C1 segment of cervical spinal cord (tissue), 14 donors: ENCODE measurements at regions not wholly inside any gene's neighbourhood (a gene's known extent, or its start where the extent isn't known, plus 50 kb on each side); places are given as distances from the start of the nearest gene placed in this dataset.

ENCODE experiments used
- DNase-seq, 14 donors: peaks; one replicate each; lab custom pipeline; 2025; lab: John Stamatoyannopoulos, UW

DNA sequence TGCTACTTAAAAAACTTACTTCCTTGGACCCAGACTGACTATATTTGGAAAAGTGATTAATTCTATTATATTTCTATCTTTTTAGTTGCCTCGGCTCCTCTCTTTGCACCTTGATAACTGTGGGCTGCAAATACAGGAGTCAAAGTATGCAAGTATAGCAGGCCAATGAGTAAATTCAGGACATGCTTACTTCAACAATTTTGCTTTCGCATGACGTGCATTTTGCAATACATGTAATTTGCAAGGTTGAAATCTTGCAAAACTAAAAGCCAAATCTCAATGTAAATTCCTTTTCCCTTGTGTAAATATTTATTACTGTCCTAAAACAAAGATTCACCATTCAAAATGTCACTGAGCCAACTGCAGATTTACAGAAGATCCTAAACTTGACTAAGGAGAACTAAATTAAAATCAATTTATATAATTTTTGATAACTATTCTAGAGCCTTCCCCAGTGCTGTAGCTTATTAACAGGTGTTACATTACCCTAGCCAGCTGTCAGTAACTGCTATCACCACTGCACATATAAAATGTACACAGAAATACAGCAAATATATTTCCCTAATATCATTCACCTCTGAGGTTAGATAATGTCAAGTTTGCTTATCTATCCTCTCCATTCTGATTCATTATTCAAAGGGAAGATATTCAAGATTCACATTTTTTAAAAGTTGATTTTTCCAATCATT is 1069.5 kb downstream of the TRHDE start:
- DNase-seq = no peak

DNA sequence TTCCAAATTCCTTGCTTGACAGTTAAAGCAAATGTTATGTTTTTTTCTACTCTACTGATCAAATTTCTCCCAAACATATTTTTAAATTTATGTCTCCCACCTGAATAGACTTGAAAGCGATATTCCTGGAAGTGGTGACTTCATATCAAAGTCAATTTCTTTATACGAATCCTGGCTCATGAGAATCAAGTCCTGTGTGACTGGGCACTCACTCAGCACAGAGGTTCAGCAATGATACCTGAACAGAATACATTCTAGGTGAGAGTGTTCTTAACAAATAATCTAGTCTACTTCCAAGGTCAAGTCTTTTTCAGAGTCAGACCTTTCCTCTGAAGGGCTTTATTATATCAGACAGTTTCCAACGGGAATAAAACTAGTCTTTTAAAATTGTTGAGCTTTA is 1070.6 kb downstream of the TRHDE start:
- no peak for DNase-seq

DNA sequence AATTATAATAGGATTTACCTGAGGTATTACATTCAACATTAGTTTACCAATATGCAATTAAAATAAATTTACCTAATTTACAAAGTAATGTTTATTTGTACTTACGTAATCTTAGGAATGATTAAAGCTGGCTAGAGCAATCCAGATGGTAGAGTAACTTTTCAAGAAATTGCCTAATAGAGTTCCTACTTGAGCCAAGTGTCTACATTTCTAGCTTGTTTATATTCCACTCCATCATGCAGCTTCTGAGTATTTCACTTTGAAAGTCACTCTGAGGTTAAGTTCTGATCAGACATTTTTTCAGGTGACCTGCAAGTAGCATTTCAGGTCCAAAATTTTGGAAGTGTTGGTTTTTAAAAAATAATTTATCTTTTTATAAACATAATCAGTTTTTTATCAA is 1080.7 kb downstream of the TRHDE start:
- no peak for DNase-seq

DNA sequence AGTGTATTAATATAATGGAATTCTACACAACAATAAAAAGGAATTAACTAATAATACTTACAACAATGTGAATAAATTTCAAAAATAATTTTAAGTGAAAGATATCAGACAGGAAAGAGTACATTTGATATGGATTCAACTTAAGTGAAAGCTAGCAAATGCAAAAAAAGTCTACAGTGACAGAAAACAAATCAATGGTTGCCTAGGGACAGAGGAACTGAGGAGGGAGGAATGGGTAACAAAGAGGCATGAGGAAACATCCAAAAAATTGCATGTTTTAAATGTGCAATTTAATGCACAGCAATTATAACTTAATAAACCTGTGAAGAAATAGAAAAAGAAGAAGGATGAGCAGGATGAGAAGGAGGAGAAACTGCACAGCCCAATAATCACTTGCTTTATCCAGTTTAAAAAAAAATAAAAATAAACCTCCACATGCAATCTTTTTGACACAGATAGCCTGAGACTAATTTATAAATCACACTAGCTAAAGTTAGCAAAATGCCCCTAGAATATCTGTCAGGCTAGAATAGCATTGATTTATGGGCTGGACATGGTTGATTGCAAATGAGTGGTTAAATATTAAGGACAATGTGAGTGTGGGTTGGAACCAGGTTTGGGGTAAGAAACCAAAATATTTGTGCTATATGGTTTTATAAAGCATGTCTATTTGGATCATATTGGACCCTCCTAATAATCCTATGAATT is 1089.1 kb downstream of the TRHDE start:
- no peak for DNase-seq

DNA sequence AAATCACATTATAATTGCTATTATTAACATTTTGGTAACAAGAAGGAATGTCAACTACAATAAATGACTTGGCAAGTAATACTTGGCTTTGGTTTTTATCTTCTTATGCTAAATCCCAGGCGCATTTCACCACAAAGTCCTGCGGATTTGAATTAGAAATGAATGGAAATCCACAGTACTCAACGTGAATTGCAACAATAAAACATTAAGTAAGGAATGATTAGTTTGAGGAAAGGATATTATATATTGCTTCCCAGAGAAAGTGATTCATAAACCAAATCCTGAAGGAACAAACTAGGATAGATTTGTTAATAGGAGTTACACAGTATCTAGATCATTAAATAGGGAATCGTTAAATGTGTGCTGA is 1089.7 kb downstream of the TRHDE start:
- no peak for DNase-seq

DNA sequence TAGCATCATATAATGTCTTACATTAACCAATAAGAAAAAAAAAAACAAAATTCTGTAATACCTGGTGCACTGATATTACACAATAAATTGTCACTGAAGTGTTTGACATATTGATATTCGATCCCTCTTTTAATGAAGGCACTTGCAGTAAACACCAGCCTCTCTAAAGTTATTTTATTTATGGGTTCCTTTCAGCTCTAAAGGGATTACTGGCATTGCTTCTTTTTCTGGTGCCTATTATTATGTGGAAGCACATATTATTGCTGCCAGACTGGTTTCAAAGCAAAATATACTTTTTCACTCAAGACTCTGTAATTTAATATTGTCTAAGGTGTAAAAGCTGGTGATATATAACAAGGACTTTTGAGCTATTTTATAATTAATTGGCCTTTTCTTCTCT is 1090.5 kb downstream of the TRHDE start:
- no peak for DNase-seq

DNA sequence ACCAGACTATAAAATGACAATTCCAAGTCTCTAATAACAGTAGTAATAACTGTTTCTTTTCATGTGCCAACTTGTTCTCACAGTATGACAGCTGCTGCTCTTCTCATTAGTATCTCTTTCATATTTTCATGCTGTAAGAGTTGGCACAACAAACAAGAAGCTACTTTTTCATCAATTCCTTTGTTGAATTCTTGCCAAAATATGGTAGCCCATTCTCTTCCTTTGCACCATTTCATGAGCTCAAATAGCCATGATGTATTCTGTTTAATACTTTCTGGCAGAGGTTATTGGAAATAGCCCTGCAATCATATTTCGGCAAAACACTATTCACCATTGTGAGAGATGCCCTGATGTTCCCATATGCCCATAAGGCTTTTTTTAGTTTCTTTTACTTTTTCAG is 1100.7 kb downstream of the TRHDE start:
- DNase-seq = no peak

DNA sequence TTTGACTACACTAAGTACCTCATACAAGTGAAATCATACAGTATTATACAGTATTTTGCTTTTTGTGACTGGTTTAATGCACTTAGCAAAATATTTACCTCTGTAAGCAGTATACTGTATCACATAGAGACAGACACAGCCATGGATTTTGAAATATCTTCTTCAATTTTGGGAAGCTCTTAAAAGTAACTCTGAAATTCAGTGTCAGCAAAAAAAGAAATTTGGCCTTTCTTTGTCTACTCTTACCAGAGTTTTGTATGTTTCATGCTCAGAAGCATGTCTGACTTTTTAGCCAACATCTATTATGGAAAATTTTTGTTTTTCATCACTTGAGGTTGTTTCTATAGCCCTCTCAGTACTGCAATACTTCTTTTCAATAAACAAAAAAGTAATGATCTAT is 1102.2 kb downstream of the TRHDE start:
- no peak for DNase-seq

DNA sequence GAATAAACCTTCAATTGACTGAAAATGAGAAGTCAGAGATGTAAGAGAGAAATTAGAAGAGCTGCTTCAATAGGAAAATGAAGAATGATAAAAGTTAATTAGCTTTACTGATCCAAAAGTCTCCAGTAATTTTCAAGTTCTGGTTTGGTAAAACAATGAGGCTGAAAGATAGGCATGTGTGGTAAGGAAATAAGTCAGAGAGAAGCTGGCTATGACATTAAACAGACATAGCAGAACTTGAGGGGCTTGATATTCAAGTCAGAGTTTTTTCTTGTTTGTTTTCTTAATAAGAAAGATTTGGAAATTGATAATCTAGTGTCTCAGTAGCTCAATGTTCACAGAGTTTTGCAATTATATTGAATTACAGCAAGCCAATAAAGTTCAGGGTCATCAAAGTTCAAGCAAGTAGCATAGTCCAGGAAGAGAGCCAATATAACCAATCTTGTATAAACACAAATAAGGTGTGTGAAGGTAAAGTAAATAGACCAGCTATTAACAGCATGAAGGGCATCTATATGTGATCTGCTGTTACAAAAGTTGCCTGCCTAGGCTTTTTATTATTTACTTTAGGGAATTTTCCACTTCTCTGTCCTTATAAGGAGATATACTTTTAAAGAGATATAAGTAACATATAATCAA is 1111.5 kb downstream of the TRHDE start:
- no peak for DNase-seq

DNA sequence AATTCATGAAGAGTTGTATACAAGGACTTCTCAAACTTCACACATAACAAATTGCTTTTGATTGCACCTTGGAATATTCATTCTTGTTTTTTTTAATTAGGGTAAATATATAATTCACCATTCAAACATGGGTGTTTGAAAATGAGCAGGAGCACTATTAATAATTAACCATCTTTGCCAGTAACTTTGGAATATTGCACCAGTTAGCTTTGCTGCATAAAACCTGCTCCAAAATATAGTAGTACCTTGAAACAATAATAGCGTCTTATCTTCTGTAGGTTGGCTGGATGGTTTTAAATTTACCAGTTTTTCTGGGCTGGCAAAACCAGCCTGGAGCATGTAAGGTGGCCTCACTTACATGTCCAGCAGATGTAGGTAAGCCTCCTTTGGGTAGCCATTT is 1112.4 kb downstream of the TRHDE start:
- no peak for DNase-seq

DNA sequence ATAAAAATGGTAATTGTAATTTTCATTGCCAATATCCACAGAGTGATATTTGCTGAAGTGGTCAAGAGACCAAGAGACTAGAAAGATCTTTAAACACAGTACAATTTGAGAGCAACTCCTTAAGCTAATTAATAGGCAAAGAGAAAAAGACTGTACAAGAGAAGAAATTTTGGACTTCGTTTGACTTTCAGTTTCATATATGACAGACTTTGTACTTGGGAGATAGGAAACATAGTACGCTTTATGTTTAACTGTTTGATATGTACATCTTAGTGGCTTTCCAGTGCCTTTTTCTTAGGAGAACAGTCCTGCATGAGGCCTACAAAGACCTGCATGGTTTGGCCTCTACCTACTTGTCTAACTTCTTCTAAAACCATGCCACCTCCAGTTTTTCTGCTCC is 1118.1 kb downstream of the TRHDE start:
- DNase-seq = peak in 1 of 14 donors; percentile 1

DNA sequence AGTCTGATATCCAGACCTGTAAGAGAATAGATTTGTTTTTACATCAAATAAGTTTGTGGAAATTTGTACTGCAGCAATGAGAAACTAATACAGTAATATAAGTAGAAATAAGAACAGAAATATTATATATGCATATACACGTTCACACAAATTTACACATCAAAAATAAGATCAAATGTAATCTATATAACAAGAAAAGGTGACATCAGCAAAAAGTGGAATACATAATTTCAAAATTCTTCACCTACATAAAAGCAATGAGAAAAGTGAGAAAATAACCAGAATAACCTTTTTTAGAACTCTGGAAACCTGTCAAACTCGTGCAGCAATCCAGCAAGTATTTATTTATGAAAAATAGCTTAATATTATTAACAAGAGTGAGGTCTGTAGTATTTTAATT is 1124.6 kb upstream of the ATXN7L3B start:
- no peak for DNase-seq

DNA sequence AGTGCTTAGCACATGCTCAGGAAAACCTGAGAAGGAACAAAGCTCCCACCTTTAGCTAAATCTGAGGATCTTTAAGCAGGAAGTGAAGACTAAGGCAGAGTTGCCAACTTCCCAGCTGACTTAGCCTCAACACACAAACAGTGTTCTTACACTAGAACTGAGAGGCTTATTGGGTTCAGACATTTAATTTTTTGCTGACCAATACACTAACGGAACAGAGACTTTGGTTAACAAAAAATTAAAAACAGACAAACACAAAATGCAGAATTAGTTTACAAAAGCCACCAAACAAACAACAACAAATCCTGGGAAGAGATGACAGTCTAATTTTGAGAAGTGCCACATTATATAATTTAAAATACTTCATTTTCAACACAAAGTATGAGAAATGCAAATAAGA is 1123.7 kb upstream of the ATXN7L3B start:
- DNase-seq = no peak

DNA sequence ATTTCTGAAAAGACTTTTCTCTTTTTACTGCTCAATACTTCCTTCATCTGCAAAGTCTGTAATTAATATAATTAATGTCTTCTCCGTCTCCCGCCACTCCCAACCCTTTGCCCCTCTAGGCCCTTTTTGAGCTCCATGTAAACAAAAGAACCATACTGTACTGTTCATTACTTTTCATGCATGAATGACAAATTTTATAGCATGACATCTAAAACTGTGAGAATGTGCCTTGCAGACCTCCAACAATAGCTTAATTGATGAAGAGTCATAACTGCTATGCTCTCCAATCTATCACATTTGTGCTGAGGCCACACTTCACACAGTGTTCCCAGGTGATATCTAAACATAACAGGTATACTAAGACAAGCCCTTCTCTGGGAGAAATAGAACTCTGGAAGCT is 1122.7 kb upstream of the ATXN7L3B start:
- no peak for DNase-seq

DNA sequence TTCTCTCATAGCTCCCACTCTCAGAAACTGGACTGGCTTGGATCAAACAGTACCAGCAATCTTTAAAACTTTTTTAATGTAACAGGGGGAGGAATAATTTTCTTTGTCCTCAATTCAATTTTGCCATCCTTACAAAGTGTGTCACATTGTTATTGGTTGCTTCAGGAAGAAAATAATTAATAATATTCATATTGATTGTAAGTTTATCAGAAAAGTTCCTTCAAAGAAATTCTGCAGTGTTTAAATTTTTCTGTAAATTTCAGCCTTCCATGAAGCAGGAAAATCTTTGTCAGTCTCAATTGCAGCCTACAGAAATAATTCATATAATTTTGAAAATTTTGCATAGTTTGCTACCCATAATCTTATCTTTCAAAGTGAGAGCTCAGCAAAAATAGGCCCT is 1119.1 kb upstream of the ATXN7L3B start:
- no peak for DNase-seq

DNA sequence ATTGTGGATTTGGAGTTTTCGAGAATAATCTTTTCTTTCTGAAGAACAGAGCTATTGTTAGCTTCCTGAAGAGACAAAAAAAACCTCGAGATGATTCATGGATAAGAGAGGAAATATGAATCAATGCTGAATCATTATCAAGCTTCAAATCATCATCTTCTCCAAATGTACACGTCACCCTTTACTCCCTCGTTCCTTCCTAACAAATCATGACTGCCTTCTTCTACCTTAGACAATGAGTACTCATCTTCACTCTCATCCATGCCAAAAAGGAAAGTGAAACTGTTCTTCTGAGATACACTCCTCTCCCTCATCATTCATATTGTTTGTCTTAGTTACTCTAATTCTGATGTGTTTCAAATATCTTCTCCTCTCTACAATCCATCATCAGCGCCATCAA is 1115.8 kb upstream of the ATXN7L3B start:
- DNase-seq = no peak

DNA sequence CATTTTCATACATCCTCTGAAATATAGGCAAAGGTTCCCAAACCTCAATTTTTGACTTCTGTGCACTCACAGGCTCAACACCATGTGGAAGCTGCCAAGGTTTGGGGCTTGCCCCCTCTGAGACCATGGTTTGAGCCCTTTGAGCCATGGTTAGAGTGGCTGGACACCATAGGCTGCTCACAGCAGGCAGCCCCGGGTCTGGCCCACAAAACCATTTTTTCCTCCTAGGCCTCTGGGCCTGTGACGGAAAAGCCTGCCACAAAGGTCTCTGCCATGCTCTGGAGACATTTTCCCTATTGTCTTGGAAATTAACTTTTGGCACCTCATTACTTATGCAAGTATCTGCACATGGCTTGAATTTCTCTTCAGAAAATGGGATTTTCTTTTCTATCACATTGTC is 1113.2 kb upstream of the ATXN7L3B start:
- no peak for DNase-seq

DNA sequence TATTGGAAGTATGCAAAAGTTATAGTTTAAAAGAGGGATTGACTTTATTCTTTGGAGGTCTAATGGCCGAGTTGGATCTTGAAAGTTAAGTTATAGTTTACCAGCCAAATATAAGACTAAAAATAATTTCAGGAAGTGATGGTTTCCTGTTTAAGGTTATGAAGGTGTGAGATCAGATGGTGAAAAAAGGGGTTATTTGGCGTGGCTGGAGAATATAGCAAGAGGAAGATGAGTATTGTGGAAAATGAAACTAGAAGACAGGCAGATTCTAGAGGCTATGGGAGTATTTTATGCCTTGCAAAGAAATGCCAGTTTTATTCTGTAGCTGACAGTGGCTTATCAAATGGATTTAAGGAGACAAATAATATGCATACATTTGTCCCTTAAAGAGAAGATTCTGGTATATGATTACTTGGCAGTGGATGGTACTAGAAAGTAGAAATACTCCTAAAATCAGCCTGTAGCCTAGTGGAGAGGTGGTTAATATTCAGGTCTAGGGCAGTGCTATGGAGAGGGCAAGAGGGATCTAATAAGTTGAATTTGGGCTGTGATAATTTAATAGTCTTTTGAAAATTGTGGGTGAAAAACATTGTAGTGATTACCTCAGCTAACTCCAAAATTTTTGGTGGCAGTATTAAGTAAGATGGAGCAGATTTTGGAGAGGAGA is 1091.8 kb upstream of the ATXN7L3B start:
- DNase-seq = no peak

DNA sequence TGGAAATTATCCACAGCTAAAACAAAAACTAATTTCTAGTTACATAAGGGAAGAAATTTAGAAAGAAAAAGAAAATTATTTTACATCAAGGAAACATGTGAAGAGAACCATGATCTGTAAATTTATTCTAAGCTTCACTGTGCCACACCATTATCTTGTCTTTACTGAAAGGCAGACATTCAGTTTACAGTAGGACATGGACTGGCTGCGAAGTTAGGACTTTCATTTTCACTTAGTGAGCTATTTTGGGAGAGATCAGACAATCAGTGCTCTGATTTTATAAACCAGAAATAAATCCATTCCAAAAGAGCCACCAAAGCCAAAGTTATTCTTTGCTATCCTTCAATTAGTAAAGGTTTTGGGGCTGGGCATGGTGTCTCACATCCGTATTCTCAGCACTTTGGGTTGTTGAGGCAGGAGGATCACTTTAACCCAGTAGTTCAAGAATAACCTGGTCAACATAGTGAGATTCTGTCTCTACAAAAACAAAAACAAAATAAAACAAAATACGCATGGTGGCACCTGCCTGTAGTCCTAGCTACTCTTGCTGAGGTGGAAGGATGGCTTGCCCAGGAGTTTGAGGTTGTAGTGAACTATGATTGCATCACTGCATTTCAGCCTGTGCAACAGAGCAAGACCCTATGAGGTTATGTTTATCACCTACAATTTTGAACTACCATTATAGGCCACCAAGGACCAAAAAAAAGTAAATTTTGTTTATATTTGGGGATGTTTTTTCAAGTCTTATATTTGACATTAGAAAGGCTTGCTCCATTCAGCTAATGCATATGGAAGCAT is 1084.8 kb upstream of the ATXN7L3B start:
- no peak for DNase-seq

DNA sequence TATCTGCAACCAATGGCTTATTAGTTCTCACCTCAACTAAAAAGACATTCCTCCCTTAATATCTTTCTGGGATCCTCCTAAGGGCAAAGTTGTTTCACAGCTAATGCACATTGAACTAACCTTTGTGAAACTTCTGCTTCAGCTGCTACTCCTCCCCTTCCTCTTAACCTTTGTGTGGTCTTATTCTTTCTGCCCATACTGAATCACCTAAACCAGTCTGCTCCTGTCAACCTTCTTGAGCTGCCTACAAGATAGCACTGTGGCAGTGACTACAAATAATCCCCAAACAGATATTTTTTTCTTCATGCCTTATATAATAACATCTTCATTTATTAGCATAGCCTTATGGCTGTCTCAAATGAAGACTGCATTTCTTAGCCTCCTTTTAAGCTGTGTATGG is 1077.4 kb upstream of the ATXN7L3B start:
- no peak for DNase-seq

DNA sequence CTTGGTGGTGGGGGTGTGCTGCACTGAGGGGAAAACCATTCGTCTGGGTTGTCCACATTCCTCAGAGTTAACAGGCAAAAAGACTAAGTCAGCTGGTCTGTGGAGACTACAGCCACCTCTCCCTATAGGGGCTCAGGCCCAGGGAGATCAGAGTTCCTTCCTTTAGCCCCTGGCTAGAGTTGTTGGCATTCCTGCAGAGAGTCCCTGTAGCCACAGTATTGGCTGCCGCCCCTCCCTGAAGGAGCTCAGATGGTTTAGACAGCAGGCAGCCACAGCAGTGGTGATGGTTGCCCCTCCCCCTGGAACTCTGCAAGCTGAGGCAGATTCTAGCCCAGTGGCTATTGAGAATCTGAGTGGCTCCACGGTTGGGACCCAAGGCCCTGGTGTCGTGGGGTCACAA is 1072.5 kb upstream of the ATXN7L3B start:
- no peak for DNase-seq

DNA sequence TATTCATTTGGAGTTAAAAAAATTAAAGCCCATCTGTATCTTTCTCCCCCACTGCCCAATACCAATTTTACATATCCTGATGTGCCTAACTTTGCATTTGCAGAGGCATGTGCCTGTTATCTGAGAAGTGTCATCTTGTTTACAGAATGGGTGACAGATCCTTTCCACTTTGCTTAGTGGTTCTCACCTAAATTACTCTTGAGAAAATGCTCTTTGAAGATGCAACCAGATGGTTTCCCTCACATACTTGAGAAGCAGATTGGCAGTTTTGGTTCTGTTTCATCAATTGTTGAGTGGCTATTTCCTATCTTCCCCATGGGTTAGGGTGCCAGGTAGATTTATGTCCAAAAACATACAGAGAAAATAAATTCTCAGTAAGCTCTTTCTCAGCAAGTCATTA is 1051.4 kb upstream of the ATXN7L3B start:
- DNase-seq = no peak
